ENCODE measurements at regions not wholly inside any gene's neighbourhood (a gene's known extent, or its start where the extent isn't known, plus 50 kb on each side); places are given as distances from the start of the nearest gene placed in this dataset.

GRCh38 chr3:107946700-107947099 lies 144.1 kb downstream of the CD47 start:
- Histone ChIP-seq H3K27ac (no peak overlapping the region), H3K4me3 (no peak overlapping the region)

GRCh38 chr3:107945417-107946094 lies 145.3 kb downstream of the CD47 start:
- H3K27ac ChIP-seq, result peak overlapping the region in 1 of 21 experiments; percentile 16
- H3K4me3 ChIP-seq, result no peak overlapping the region

- Histone ChIP-seq H3K4me3 (no peak overlapping the region), H3K27ac (peak overlapping the region in 9 of 21 experiments; percentile 4 to 54 (median 32))
Observed at GRCh38 chr3:107943786-107944523, 146.9 kb downstream of the CD47 start.

GRCh38 chr3:107942951-107943749 lies 147.7 kb downstream of the CD47 start:
- Histone ChIP-seq H3K4me3 (no peak overlapping the region), H3K27ac (peak overlapping the region in 9 of 21 experiments; percentile 4 to 54 (median 32))

DNA sequence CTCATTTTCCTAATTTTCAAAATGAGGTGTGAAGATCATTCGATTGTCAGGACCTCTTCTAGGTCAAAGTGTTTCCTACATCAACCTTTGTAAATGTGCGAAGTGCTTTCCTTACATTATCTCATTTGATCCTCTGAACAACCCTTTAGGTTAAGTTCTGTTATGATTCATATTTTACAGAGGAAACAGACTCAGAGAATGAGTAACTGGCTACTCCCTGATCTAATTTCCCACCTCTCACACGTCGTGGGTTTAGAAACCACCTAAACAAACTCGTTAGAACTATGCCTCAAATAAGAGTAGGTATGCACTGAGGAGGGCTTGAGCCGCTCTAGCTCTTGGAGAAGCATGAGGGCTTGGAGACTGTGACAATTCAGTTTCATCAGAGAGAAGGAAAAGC lies 148.6 kb downstream of the CD47 start:
- Histone ChIP-seq H3K27ac (no peak overlapping the region), H3K4me3 (no peak overlapping the region)

DNA sequence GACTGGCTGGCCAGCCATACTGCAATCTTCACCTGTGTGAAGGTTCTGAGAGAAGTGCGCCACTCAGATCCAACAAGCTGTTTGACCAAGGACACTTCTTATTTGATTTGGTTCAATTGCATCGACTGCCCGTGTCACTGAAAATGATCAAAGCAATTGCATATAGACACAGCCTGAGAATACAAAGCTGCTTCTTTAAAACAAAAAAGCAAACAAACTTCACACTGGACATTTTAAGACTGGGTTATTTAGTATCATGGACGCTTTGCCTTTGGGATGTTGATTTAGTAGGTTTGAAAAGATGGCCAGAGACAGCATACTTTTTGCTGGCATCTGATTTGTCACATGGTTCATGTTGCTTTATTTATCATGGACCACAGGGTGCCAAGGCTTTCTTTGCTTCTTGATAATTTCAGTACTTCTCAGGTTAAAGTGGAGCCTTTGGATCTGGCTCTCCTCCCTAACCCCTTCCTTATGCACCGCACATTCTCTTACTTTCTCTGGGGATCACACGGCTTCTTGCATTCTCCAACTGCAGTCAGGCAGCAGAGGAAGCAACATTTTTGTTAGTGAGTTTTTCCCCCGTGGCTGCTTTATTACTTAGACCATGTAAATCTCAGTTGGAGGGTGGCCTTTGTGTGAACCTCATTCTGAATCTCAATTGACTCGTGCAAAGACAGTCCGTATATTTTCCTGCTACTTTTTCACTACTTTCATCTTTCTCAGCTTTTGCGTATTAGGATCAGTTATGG lies 151.0 kb downstream of the CD47 start:
- Histone ChIP-seq H3K27ac (no peak overlapping the region), H3K4me3 (no peak overlapping the region)

DNA sequence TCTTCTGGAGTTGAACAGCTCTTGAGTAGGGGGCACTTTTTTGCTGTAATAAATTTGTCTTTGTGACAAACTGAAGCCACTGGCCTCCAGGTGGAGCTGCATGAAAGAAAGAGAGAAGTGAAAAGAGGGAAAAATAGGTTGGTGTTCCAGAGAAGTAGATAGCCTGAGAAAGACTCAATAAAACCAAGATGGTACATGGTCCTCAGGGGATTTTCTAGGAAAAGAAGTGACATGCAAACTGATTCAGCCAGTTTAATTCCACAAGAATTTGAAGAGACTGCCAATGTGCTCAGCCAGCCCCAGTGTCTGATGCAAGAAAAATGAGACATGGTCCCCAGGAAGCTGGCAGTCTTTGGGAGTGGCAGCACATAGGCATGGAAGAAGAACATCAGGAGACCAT lies 152.7 kb downstream of the CD47 start:
- Histone ChIP-seq H3K4me3 (no peak overlapping the region), H3K27ac (no peak overlapping the region)

- H3K27ac ChIP-seq, result no peak overlapping the region
- no peak overlapping the region for H3K4me3 ChIP-seq
Observed at GRCh38 chr3:107934808-107935207, 156.0 kb downstream of the CD47 start.

DNA sequence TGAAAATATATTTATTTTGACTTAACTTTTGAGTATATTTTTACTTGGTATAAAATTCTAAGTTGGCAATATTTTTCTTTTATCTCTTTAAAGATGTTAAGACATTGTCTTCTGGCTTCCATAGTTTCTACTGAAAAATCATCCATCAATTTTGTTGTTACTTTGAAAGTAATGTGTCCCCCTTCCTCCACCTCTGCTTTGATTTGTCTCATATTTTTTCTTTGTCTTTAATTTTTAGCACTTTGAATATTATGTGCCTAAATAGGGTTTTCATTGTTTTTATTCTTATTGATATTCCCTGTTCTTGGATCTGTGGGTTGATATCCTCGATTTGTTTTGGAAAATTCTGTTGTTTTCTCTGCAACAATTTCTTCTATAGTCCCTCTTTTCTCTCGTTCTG lies 157.4 kb downstream of the CD47 start:
- Histone ChIP-seq H3K27ac (no peak overlapping the region), H3K4me3 (no peak overlapping the region)

DNA sequence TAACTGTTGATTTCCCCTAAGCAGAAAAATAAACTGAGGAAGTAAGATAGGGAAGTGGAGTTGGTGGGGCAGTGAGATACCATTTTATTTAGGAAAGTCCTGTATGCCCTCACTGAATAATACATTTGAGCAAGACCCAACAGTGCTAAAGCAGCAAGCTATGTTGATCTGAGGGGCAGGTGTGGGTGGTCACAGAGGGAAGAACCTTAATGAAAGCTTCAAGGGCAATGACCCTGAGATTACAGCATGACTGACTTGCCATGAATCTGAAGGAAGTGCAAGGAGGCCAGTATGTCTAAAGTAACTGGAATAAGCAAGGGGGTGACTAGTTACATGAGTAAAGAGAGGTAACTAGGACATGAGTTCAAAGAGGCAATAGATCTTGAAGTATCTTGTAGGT lies 159.5 kb downstream of the CD47 start:
- Histone ChIP-seq H3K4me3 (no peak overlapping the region), H3K27ac (no peak overlapping the region)

DNA sequence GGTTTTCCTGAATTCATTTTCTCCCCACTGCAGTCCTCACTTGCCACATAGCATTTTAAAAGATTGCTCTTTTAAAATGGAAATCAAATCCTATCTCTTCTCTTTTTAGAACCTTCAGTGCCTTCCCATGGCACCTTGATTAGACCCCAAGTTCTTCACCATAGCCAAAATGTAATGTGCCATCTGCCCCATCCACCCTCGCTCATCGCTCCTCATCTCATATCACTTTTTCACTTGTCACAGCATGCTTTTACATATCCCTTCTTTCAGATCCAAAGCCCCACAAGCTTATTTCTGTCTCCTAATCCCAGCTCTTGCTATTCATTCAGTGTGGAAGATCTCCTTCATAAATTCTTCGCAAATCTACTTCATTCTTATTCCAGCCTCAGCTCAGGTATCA lies 161.7 kb downstream of the CD47 start:
- Histone ChIP-seq H3K4me3 (no peak overlapping the region), H3K27ac (no peak overlapping the region)

DNA sequence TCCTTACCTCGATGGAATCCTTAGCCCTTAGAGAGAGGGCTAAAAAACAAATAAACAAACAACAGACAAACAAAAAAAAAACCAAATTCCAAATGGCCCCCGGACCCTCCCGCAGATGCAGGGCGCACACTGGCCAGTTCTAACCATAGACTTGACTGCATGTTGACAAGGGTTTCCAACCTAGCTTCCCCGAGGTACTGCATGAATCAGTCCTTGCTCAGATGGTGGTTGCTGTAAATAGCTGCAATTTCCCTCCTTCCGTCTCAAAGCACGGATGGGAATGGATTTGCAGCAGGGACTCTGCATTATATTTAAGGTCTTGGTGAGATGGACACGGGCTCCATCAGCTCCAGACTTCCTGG lies 162.8 kb downstream of the CD47 start:
- Histone ChIP-seq H3K27ac (peak overlapping the region in 8 of 21 experiments; percentile 8 to 63 (median 20)), H3K4me3 (peak overlapping the region; percentile 41 to 62 (median 52))

GRCh38 chr3:107927361-107928083 lies 163.3 kb downstream of the CD47 start:
- H3K4me3 ChIP-seq, result peak overlapping the region; percentile 41 to 62 (median 52)
- peak overlapping the region in 11 of 21 experiments; percentile 8 to 63 (median 26) for H3K27ac ChIP-seq

- H3K4me3 ChIP-seq, result no peak overlapping the region
- H3K27ac ChIP-seq, result no peak overlapping the region
Observed at GRCh38 chr3:107925851-107926250, 165.0 kb downstream of the CD47 start.

- H3K4me3 ChIP-seq, result no peak overlapping the region
- no peak overlapping the region for H3K27ac ChIP-seq
Observed at GRCh38 chr3:107921038-107921437, 169.8 kb downstream of the CD47 start.

DNA sequence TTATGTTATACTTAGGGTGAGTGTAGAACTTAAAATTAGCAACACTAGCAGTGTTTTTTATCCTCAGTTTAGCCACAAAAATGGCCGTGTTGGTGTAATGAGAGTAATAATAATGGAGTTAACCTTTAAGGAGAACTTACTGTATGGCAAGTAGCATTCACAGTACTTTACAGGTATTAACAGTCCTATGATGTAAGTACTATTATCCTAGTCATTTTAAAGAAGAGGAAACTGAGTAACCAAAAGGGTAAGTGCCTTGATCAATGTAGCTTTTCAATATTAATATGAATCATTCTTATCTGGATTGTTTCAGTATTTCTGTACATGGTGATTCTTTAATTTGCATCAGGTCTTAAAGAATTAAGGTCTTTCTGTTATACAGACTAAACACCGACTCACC lies 170.3 kb downstream of the CD47 start:
- H3K27ac ChIP-seq, result no peak overlapping the region
- no peak overlapping the region for H3K4me3 ChIP-seq

DNA sequence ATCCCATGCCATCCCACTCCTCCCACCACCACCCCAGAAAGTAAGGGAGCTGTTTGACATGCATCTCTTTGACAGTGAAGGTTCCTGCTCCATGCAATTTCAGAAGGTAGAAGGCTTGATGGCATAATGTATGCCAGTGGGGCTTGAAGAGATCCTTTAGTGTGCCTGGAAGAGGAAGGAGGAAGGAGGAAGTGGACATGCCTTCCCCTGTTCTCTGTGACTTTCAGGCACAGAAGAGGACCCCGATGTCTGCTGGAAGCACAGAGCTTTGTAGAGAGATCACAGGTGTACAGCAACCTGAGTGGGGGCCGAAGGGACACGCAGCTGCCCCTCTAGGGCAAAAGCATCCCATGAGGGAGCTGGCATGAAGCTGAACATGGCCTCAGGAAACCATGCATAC lies 171.6 kb downstream of the CD47 start:
- Histone ChIP-seq H3K27ac (no peak overlapping the region), H3K4me3 (no peak overlapping the region)

DNA sequence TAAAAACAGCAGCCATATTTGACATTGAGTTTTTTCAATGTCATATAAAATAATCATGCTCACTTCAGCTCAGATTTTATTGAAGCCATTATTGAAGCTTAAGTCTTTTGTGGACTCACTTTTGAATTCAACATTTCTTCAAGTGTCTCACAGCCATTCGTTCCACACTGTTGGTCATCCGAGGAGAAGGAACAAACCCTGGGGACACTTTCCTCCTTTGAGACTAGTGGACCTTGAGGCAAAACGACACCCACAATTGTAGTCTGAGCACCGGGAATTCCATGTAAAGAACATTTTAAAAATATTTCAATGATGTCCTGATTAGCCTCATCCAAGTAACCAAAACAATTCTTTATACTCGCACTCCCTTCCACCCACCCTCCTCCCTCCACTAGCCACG lies 174.7 kb downstream of the CD47 start:
- H3K4me3 ChIP-seq, result no peak overlapping the region
- H3K27ac ChIP-seq, result no peak overlapping the region

GRCh38 chr3:107915706-107916105 lies 175.1 kb downstream of the CD47 start:
- no peak overlapping the region for H3K27ac ChIP-seq
- no peak overlapping the region for H3K4me3 ChIP-seq
